ENCODE measurements at regions not wholly inside any gene's neighbourhood (a gene's known extent, or its start where the extent isn't known, plus 50 kb on each side); places are given as distances from the start of the nearest gene placed in this dataset.

- DNase-seq, result peak; percentile 41
These were observed 267.6 kb upstream of the OR4E1 start for GRCh38 chr14:21940887-21941856.

GRCh38 chr14:21939836-21940235 is 266.2 kb upstream of the OR4E1 start:
- no peak for DNase-seq

GRCh38 chr14:21937996-21938395 is 264.4 kb upstream of the OR4E1 start:
- DNase-seq, result no peak

GRCh38 chr14:21933681-21934080 is 260.1 kb upstream of the OR4E1 start:
- DNase-seq, result no peak

GRCh38 chr14:21924479-21924878 is 250.9 kb upstream of the OR4E1 start:
- peak; percentile 60 for DNase-seq

GRCh38 chr14:21923820-21924219 is 250.2 kb upstream of the OR4E1 start:
- DNase-seq, result peak; percentile 15

GRCh38 chr14:21921453-21921852 is 247.8 kb upstream of the OR4E1 start:
- DNase-seq, result no peak

- peak; percentile 72 for DNase-seq
These were observed 244.2 kb upstream of the OR4E1 start for GRCh38 chr14:21917699-21918436.

GRCh38 chr14:21915826-21916225 is 242.2 kb upstream of the OR4E1 start:
- peak; percentile 8 for DNase-seq

- DNase-seq, result peak; percentile 82
These were observed 240.1 kb upstream of the OR4E1 start for GRCh38 chr14:21913759-21914158.

GRCh38 chr14:21912367-21912766 is 238.7 kb upstream of the OR4E1 start:
- DNase-seq, result no peak

- DNase-seq, result no peak
These were observed 238.3 kb upstream of the OR4E1 start for GRCh38 chr14:21911877-21912276.

- no peak for DNase-seq
These were observed 236.6 kb upstream of the OR4E1 start for GRCh38 chr14:21910260-21910659.

- DNase-seq, result peak; percentile 23
These were observed 229.1 kb upstream of the OR4E1 start for GRCh38 chr14:21902561-21903181.

- peak; percentile 12 for DNase-seq
These were observed 221.2 kb upstream of the OR4E1 start for GRCh38 chr14:21894898-21895194.

GRCh38 chr14:21894003-21894897 is 220.6 kb upstream of the OR4E1 start:
- peak; percentile 67 for DNase-seq

- DNase-seq, result no peak
These were observed 218.3 kb upstream of the OR4E1 start for GRCh38 chr14:21891921-21892320.

GRCh38 chr14:21884995-21885394 is 211.4 kb upstream of the OR4E1 start:
- no peak for DNase-seq

- no peak for DNase-seq
These were observed 208.6 kb upstream of the OR4E1 start for GRCh38 chr14:21882226-21882625.

GRCh38 chr14:21880918-21881317 is 207.3 kb upstream of the OR4E1 start:
- no peak for DNase-seq

- no peak for DNase-seq
These were observed 202.2 kb upstream of the OR4E1 start for GRCh38 chr14:21875791-21876190.

- no peak for DNase-seq
These were observed 201.3 kb upstream of the OR4E1 start for GRCh38 chr14:21874946-21875345.

GRCh38 chr14:21874167-21874566 is 200.5 kb upstream of the OR4E1 start:
- no peak for DNase-seq

Measured in stimulated activated CD4-positive, alpha-beta T cell treated with anti-CD3 and anti-CD28 coated beads, Interleukin-15, amount 100 ng/mL, for 24 hours (primary cell).